Hepatic stellate cell (primary cell): ENCODE measurements at regions not wholly inside any gene's neighbourhood (a gene's known extent, or its start where the extent isn't known, plus 50 kb on each side); places are given as distances from the start of the nearest gene placed in this dataset.
"Not testable (repeated sequence)": the region's sequence is repeated elsewhere in the genome, so short reads cannot be mapped to it uniquely, and the experiment has no call there.

Experiments used
- DNase-seq: peaks from one replicate; pipeline ENCODE4 v3.0.0; 2011; ENCODE audit warnings: low spot score

DNA sequence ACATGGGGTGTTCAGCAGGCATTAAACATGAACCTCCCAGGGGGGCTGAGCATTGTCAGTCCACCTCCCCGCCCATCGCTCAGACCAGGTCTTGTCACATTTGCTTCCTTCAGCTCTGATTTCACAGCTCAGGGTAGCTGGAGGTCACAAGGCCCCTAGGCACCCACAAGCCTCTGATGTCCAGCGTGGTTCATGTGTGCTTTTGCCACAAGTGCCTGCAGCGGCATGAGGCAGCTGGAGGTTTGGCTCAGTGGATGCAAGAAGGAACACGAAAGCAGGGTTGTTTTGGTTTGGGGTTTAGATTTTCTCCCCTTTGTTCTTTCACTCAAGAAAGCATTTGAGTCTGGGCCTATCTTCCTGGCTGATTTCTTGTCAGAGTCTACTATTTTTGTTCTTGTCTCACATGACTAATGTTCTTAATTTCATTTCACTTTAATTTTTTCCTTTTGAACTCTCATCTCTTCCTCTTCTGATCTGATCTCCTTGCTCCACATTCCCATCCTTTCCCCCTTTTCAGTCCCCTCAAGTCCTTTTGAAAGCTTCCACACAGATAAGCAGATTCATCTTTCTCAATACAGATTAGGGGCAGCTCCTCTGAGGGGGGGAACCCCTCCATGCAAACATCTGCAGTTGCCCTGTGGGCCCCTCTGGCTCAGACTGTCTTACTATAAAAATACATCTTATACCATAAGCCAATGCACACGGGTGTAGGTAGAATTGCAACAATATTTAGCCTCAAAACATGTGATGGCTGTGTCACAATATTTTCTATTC is 68.1 kb upstream of the CEP85L start:
- DNase-seq = no peak

DNA sequence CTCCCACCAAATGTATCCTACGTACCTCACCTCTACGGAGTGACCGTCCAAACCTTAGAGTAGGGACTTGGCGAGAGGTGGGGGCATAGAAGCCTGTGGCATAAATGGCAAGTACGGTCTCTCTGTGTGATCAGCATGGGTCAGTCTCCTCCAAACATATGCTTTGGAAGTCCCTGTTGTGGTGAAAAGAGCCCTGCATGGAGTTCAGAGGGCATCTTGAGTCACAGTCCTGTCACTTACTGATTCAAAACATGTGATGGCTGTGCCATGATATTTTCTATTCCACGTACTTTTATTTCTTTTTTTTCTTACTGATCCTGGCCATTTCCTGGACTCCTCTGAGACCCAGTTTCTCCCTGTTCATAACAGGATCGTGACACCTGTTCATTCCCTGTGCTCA is 67.5 kb upstream of the CEP85L start:
- DNase-seq = no peak

DNA sequence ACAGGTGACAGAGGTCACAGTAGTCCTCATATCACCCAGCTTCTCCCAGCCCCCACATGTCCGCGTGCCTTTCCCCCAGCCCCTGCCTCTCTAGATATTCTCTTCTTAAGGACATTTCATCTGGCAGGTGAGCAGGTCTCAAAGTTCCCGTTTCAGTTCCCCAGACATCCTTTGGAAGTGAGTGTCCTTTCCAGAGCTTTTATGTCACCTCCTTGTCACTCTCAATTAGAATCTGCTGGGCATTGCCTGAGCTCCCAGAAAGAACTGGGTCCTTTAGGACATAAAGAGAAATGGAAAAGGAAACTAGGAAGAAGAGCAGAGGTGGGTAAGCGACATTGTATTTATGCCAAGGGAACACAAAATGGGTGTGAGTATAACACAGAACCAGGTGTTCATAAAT is 66.9 kb upstream of the CEP85L start:
- DNase-seq = no peak

DNA sequence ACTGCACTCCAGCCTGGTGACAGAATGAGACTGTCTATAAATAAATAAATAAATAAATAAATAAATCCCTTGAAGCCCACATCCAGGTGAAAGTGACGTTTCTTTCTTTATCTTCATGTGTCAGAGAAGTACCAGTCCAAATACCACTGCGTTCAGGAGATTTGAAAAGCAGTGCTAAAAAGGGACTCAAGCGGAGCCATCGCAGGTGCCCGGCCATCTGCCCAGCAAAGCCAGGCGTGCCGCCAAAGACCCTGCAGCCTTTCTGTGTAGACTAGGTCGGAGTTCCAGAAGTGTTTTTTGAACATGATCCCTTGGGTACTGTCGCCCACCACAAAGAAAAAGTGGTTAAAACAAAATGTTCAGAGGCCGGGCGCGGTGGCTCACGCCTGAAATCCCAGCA is 65.7 kb upstream of the CEP85L start:
- DNase-seq = no peak

DNA sequence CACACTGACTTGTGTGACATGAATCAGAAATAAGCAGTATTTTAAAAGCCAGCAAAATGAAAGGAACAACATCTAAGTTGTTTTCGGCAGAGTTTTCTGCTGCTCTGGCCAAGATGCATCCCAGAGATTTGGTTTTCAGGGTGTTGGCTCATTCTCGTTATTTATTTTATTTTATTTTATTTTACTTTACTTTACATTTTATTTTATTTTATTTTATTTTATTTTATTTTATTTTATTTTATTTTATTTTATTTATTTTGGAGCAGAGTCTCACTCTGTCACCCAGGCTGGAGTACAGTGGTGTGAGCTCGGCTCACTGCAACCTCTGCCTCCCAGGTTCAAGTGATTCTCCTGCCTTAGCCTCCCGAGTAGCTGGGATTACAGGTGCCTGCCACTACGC is 64.5 kb upstream of the CEP85L start:
- not testable (repeated sequence) for DNase-seq

DNA sequence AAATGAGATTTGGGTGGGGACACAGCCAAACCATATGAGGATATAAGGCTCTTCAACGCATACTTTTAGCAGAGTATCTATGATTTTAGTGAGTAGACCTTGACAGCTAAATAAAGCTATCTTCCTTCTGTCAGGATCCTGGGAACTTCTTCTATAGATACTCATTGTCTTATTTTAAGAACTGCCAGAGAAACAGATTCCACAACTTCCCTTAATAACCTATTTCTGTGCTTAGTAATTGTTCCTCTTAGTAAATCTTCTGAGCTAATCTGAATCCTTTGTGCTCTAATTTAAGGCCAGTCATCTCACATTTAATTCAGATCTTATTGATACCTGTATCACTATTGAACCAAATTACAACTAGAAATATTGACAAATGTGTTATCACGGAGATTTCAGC is 64.0 kb upstream of the CEP85L start:
- no peak for DNase-seq

DNA sequence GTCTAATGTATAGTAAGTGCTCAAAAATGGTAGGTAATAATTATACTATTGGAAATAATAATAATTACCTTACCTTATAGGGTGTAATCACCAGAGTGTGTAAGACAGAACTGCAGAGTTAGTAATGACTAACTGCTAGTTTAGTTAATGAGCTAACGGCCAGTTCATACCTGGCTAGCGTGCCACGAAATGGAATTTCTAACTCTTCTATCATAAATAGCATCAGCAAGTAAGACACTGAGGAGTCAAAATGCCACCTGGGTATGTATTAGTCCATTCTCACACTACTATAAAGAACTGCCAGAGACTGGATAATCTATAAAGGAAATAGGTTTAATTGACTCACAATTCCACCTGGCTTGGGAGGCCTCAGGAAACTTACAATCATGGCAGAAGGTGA is 63.4 kb upstream of the CEP85L start:
- no peak for DNase-seq

DNA sequence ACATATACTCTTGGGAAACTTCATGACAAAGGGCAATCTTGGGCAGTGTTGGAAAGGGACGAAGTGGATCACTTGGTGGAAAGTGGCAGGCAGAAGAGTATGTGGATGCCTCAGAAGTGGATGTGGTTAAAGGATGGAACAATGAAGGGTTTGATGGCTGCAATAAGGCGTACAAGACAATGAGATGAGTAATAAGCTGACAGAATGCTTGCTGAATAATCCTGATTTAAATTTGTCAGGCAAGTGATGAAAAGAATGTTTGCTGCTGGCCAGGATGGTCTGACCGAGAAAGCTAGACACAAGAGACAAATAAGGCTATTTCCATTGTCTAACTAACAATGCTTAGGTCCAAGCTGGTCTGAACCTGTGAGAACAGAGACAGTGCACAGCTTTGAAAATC is 61.6 kb upstream of the CEP85L start:
- no peak for DNase-seq

DNA sequence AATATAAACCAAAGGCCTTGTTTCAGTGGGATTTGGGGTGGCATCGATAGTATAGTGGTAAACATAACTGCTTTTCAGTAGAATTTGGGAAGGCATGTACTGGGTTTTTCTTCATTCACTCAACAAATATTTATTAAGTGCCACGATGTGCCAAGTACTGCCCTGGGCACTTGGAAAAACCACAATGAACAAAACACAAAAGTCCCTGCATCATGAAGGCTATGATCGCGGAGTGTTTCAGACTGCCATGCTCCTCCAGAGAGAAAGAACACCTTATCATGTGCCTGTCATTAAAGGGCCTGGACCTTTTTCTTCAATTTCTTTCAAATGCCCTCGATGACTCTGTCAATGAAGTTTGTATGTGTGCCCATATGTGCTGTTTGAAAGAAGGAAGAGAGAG is 59.2 kb upstream of the CEP85L start:
- DNase-seq = no peak

DNA sequence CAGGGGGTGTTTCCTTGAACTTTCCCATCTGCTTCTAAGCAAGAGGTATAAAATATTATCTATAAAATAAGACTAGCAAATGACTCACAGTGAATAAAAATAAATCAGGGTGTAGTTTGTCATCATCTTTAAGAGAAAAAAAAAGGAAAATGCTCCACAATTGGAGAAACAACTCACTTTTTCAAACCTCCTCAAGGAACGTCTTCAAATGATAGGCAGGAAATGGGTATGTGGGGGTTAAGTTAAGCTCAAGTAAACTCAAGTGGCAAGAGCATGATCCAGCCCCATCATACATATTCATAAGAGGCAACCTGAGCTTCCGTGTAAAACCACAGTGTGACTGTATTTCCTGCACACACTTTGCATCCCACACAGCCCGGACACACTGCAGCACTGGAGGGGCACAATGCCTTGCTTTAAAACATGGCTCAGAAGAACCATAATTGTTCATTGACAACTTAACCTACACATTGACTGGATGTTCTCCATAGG is 58.5 kb upstream of the CEP85L start:
- peak; percentile 37 for DNase-seq

DNA sequence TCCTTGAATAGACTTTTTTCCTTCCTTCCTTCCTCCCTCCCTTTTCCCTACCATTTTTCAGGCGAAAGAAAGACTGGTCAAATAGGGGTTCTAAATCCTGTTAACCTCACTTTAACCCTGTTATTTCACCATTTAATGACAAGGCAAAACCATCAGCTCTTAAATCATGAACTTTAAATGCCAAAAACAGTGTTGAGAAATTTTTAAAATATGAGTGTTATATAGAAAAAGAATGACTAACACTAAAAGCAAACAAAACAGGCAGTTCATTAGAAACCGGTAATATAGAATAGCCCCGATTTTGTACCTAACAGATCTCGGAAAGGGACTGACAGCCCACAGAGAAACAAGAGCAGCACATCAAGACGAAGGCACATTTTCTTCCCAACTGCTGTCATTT is 57.4 kb upstream of the CEP85L start:
- peak; percentile 11 for DNase-seq

DNA sequence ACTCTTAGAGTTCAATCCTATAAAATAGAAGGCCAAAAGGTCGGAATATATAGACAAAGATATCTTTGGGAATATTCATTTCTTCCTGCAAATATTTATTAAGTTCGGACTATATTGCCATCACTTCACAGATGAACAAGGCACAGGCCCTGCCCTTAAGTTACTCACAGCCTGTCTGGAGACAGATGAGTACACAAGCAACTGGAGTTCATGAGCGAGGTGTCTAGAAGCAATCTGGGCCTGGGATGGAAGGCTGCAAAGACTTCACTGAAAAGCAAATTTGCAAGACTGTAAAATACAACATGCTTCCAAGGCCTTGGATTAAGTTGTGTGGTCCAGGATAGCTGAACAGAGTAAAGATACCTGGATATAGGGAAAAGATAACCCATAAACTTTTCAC is 56.7 kb upstream of the CEP85L start:
- DNase-seq = no peak

DNA sequence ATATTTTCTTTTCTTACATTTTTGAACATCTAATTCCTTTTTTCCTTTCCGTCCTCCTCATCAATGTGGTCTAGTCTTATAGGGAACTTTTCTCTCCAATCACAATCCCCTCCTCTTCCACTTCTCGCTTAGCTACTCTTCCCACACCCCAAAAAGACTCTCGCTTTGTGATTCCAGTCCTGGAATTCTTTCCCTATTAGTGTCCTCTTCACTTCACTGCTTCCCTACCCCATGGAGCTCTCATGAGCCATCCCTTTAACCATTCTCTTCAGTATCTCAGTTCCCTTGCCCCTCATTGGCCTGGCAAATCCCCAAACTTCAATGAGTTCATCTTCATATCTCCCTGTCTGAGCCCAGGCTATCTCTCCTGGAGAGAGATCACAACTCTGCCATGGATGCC is 55.3 kb upstream of the CEP85L start:
- no peak for DNase-seq

DNA sequence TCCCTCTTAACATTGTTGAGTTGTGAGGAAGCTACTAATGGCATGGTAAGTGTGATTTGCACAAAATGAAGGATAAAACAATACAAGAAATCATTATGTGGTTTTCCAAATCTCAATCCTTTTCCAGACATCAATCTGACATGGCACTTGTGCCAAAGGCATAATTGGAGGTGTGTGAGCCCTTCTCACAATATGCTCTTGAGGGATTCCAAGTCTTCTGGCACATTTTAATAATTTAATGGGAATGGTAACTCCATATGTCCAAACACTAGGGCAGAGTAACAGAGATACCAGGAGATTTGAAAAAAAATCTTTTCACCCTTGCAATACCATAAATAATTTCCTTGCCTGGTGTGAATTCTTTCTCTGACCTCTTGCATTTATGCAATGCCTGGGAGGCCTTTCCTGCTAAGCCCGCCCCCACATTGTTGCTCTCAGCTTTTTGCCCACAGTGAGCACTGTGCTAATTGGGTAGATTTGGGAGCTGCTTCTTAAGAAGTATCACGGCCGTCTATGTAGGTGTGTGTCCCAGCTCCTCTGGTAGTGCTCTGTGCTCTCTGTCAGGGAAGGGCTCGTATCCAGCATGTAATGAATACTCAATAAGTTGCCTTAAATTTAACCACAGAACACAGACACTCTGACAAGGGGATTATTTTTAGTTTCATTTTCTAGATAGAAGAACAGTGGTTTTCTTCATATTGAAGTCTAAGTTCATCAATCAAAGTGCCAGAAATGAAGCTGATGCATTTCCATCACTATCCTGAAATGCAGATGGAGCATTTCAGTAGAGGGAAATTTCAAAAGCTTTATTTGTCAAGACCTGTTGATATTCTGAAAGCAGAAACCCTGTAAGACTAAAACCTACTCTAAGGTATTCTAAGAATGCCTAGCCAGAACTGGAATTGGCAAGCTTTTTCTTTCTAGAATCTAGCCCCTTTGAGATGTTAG is 54.4 kb upstream of the CEP85L start:
- DNase-seq = peak; percentile 39

DNA sequence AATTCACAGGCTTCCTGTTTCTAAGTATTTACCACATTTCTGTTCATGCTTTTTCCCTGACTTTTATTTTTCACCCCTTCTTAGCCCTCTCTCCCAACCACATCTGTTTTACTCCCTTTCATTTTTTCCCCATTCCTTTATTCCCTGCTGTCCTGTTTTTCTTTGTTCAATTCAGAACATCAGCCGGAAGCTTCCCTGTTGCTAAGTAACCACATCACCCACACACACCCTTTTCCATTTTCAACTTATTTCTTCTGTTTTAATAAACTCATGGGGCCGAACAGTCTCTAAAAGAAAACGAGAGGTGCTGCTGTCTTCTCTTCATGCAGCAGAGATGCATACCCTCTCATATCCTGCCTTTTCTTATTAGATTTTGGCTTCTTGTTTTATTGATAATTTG is 53.5 kb upstream of the CEP85L start:
- DNase-seq = no peak

DNA sequence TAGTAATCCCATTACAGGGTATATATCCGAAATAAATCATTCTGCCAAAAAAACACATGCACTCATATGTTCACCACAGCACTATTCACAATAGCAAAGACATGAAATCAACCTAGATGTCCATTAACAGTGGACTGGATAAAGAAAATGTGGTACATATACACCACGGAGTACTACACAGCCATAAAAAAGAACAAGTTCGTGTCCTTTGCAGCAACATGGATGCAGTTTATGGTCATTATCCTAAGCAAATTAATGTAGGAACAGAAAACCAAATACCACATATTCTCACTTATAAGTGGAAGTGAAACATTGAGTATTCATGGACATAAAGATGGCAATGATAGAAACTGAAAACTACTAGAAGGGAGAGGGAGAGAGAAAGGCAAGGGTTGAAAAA is 49.9 kb upstream of the CEP85L start:
- not testable (repeated sequence) for DNase-seq
